ENCODE measurements at regions not wholly inside any gene's neighbourhood (a gene's known extent, or its start where the extent isn't known, plus 50 kb on each side); places are given as distances from the start of the nearest gene placed in this dataset.
"Not testable (repeated sequence)": the region's sequence is repeated elsewhere in the genome, so short reads cannot be mapped to it uniquely, and the experiment has no call there.

GRCh38 chr6:102907181-102907580, 1513.7 kb downstream of the GRIK2 start:
- DNase-seq (ENCODE audit: low spot score): no peak

DNA sequence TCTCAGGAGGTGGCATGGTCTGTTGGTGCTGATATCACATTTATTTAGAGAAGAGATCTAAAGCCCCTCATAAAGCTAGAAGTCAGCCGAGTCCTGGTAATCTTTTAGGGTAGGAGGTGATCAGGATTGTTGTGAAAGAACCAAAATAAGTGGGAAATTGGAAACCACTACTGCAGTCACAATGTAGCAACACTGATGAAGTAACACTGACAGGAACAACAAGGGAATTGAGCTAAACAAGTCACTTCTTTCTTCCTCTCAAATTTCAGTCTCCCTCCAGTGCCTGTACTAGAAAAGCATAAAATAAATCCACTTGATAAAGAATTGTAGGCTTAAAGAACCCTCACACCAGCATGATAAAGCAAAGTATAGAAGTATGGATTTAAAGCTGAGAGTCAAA, 1509.0 kb downstream of the GRIK2 start:
- no peak for DNase-seq (ENCODE audit: low spot score)

DNA sequence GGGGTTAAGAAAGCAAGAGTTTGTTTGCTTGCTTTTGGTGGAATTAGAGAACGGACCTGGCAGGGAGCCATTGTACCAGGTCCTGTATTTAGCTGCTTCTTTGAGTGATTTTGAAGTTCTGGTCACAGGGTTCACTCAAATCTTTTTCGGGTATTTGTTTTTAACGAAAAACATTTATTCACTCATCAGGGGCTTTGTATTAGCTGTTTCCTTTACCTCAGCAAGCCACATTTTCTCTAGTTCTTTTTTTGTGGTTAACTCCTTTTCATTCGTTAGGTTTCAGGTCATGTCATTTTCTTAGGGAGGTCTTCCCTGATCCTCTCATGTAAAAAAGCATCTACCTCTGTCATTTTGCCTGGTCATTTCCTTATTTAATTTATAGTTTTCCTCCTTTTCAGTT, 1502.2 kb downstream of the GRIK2 start:
- no peak for DNase-seq (ENCODE audit: low spot score)

- DNase-seq (ENCODE audit: low spot score): no peak
Measured at GRCh38 chr6:102885165-102885564, 1491.7 kb downstream of the GRIK2 start.

DNA sequence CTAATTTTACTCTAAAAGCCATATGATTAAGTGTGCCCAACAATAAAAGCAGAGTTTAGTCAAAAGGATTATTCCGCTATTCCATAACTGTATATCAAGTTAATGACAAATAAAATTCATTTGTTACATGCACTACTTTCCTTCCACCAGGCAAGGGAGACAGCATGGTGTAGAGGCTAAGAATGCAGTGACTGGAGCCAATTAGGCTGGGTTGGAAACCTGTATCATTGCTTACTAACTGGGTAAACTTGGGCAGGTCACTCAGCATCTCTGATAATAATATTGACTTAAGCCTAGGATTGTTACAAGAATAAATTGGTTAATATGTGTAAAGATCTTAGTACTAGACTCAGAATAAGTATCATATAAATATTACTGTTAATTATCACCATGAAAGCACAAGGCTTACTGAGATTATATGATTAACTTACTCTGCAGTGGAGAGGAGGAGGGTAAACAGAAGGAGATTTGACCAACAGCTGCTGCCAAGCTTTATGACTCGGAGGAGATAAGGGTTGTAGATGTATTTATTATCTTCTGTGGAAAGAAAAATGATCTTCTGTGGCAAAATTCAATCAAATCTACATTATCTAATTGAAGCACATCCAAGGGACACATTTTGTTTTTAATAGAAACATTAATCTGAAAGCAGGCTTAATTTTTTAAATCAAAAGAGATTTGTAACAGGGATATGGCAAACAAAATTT, 1459.9 kb downstream of the GRIK2 start:
- DNase-seq (ENCODE audit: low spot score): no peak

- no peak for DNase-seq (ENCODE audit: low spot score)
Measured at GRCh38 chr6:102848796-102849195, 1455.3 kb downstream of the GRIK2 start.

- no peak for DNase-seq (ENCODE audit: low spot score)
Measured at GRCh38 chr6:102848210-102848609, 1454.7 kb downstream of the GRIK2 start.

GRCh38 chr6:102841060-102841459, 1447.6 kb downstream of the GRIK2 start:
- DNase-seq (ENCODE audit: low spot score): no peak

DNA sequence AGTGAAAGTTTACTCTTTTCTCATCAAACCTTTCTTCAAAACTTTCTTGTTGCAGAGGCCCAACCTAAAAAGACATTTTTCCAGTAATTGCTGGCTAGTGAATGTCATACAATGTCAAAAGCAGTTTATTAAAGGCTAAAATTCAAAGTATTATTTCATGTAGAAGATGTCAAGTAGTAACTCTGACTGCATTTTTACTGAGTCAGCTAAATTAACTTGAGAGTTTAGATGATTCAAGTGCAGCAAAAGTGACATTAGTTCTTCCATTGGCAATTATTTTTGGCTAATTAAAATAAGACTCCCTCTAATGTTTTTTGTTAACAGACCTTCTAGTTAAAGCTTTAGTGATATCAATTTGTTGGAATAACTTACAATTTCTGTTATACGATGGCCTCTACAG, 1438.5 kb downstream of the GRIK2 start:
- DNase-seq (ENCODE audit: low spot score): no peak

DNA sequence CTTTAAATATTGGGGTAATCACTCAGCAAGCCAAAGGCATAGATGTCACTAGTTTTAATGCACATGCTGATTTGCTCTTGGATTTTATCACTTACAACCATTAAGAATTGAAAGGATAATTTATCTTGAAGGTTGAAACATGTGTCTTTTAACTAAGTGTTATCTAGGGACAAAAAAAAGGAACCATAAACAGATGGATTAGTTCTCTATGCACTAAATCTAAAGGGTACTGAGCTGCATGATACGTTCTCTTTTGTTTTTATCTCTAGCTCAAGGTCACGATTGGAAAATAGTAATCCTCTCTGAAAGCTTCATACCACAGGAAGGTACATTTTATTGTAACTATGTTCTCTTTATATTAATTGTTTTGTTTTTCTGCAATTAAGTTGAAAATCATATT, 1426.6 kb downstream of the GRIK2 start:
- no peak for DNase-seq (ENCODE audit: low spot score)

DNA sequence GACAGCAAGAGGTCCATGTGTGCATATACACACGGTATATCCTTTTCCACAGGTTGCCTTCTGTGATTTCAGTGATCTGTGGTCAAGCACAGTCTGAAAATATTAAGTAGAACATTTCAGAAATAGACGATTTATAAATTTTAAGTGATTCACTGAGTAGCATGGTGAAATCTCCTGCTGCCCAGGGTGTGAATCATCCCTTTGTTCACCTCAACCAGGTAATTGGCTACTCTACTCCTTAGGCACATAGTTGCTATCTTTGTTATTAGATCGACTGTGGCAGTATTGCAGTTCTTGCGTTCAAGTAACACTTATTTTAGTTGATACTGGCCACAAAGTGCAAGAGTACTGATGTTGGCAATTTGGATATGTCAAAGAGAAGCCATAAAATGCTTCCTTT, 1421.7 kb downstream of the GRIK2 start:
- no peak for DNase-seq (ENCODE audit: low spot score)

GRCh38 chr6:102813489-102814275, 1420.2 kb downstream of the GRIK2 start:
- no peak for DNase-seq (ENCODE audit: low spot score)

GRCh38 chr6:102812242-102812641, 1418.7 kb downstream of the GRIK2 start:
- no peak for DNase-seq (ENCODE audit: low spot score)

GRCh38 chr6:102808944-102809505, 1415.5 kb downstream of the GRIK2 start:
- DNase-seq (ENCODE audit: low spot score): not testable (repeated sequence)

DNA sequence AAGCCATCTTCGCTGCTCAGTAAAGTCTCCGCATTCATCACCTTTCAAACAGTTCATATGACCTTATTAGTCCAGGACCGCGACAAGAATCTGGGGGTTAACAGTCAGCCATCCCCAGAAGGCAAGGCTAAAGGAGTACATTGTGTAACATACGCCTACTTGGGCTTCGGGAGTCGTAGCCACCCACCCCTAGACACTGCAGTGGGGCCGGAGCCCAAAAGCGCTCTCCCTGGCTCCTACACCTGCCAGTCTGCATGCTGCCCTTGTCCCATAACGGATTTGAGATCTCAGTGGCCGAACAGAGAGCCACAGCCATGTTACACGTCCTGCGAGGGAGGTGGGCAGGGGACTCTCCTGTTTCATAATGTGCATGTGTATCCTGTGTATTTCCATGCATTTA, 1405.5 kb downstream of the GRIK2 start:
- DNase-seq (ENCODE audit: low spot score): no peak

- no peak for DNase-seq (ENCODE audit: low spot score)
Measured at GRCh38 chr6:102798636-102799035, 1405.1 kb downstream of the GRIK2 start.

DNA sequence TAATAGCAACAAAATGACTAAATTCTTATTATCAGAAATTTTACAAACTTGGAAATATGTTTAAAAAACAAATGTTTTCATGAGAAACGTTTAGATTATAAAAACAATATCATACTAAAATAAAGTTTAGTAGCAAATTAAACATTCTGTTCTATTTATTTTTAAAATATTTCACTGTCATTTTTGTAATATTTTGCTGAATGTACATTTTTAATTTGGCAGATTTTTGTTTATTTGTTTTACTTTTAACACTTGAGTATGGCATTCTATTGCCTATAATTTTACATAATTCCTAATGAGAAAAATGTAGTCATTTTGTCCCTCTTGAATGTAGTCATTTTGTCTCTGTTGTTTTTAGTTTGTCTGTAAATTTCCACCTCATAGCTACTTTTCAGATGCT, 1400.2 kb downstream of the GRIK2 start:
- DNase-seq (ENCODE audit: low spot score): no peak

GRCh38 chr6:102774326-102774725, 1380.8 kb downstream of the GRIK2 start:
- no peak for DNase-seq (ENCODE audit: low spot score)

DNA sequence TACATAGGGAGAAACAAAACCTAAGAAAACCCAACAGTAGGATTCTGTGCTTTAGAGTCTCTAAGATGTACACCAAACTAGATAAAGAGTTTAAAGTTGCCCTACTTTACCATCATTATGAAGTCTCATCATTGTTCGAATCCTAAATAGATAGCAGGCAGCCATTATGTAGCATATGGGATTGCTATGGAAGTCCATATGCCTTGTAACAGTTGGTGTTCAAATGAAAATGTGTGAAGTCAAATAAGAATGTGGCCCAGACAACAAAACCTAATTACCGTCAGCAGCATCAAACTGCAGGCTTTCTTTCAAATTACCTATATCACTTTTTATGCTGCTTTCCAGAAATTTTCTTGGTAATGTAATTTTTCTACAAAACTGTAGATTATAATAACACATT, 1380.1 kb downstream of the GRIK2 start:
- DNase-seq (ENCODE audit: low spot score): no peak

GRCh38 chr6:102766963-102767362, 1373.5 kb downstream of the GRIK2 start:
- DNase-seq (ENCODE audit: low spot score): no peak

- DNase-seq (ENCODE audit: low spot score): no peak
Measured at GRCh38 chr6:102764317-102764716, 1370.8 kb downstream of the GRIK2 start.

- no peak for DNase-seq (ENCODE audit: low spot score)
Measured at GRCh38 chr6:102763891-102764290, 1370.4 kb downstream of the GRIK2 start.

- no peak for DNase-seq (ENCODE audit: low spot score)
Measured at GRCh38 chr6:102761872-102762271, 1368.4 kb downstream of the GRIK2 start.

Measured in COLO829 (cell line).